GM18517 (cell line): ENCODE measurements at regions not wholly inside any gene's neighbourhood (a gene's known extent, or its start where the extent isn't known, plus 50 kb on each side); places are given as distances from the start of the nearest gene placed in this dataset.

ENCODE experiments used
- ATAC-seq: cut with Tn5 transposase; IDR thresholded peaks from one replicate; pipeline ENCODE4 v1.9.1; 2021; ENCODE audit warnings: mild to moderate bottlenecking, moderate library complexity; ENCODE audit not compliant: unreplicated experiment

DNA sequence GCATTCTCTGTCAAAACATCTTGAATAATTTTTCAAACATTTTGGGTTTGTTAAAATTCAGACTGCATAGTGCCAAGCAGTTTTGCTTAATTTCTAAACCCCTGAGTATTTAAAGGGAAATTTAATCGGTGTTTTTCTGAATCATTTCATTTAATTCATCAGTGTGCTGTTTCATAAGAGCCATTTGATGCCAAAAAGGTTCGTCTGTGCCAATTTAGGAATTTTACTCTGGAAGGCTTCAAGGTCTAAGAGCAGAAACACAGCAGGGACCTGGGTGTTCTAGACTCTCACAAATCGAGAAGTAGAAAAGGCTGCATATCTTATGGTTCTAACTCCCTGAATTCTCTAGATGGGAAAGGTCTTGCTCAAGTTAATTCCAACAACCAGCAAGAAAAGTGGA, 311.9 kb upstream of the NT5C1B start:
- no peak for ATAC-seq

DNA sequence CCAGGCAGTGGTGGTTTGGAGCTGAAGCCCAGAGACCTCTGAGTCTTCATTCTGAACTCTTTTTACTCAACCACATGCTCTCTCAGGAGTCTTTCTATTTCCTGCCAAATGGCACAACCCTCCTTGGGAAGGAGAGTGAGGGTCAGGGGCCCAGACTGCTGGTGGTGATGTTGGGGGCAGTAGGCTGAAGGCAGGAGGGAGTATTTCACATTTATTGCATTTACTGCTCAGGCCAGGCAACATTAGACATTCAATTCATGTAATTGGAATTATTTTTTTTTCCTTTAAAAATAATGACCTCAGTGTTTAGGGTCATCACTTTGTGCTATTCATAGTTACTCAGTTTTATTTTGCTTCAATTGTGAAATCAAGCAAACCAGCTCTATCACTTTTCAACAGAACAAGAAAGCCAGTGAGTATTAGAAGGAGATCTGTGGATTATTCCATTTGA, 311.3 kb upstream of the NT5C1B start:
- ATAC-seq, result no peak

DNA sequence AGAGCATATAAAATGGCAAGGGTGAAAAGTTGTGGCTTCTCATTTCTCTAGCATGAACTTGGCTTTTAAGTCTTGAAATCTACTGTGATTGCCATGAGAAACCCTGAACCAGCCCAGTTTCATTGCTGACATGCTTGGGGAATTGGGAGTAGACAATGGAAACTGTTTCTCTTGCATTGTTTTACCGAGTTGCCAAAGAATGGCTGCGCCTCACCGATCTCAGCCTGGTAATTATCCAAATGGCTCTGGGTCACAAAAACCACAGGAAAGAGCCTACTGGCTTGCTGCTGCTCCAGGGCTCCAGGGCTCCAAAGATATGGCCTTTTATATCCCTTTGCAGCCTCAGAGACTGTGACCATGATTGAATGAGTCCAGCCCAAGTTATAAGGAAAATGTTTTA, 310.4 kb upstream of the NT5C1B start:
- ATAC-seq, result no peak

DNA sequence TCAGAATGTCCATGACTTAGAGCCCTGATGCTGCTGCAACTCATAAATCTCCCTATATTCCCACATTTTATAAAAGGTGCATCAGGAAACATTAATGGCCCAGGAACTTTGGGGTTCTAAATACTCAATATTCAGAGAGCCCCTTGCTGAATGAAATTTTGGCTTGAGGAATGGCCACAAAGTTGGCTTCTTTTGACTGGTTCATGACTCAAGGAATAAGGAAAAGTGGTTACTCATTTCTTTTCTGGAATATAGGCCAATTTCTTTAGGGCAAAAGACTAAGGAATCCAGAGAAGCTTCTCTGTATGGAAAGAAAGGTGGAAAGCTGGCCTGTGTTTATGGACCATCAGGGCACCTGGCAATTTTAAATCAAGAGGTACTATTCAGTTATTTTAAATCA, 308.9 kb upstream of the NT5C1B start:
- ATAC-seq, result no peak

DNA sequence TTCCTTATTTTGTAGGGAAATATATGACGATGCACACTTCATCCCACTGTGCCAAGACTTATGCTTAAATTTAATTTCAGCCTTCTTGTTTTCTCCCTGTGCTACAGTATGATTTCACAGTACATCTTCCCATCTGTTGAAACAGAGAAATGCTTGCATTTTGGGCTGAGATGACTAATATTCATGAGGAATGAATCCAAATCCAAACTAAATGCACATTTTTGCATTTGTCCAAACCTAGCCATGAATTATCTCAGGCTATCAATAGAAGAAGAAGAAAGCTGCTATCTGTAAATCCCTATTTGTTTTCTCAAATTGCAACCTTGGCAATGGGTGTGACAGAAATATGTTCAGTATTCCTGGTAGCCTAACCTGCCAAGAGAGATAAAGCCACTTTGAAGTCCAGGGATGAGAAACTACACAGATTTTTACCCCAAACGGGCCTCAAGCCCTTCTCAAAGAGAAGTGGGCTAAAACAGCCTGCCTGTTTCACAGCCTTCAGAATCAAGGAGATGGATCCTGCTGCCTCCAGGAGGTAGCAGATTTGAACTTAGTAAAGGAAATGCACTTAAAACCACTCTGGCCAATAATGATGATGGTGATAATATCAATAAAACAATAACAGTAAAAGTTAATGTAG, 306.9 kb upstream of the NT5C1B start:
- no peak for ATAC-seq

DNA sequence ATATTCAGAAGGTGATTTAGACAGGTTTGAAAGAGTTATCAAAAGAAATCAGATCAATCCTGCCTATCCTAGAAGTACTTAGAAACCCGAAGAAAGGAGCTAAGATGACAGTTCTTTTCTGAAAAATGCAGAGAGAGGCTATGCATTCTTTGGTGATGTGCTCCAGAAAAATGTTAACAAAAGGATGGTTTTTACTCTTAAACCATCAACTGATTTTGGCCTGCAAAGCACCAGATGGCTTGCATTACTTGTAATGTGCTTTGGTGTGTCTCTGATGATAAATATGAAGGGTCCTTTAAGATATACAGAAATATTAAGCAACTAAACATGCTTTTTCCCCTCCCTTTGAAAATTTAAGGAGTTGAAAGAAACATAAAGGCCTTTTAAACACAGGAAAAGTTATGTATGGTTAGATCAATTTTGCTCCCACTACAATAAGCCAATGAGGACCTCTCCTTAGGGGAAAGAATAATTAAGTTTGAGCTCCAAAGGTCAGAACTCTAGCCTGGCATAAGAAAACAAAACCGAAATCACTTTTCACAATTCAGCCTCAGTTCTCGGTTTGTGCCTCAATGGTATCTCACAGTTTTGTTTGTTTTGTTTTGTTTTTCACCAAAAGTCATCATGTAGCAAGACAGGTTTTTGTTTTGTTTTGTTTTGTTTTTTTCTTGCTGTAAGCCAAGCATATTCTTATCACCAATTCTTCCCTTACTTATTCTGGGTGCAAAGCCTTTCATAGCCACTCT, 302.4 kb upstream of the NT5C1B start:
- no peak for ATAC-seq

DNA sequence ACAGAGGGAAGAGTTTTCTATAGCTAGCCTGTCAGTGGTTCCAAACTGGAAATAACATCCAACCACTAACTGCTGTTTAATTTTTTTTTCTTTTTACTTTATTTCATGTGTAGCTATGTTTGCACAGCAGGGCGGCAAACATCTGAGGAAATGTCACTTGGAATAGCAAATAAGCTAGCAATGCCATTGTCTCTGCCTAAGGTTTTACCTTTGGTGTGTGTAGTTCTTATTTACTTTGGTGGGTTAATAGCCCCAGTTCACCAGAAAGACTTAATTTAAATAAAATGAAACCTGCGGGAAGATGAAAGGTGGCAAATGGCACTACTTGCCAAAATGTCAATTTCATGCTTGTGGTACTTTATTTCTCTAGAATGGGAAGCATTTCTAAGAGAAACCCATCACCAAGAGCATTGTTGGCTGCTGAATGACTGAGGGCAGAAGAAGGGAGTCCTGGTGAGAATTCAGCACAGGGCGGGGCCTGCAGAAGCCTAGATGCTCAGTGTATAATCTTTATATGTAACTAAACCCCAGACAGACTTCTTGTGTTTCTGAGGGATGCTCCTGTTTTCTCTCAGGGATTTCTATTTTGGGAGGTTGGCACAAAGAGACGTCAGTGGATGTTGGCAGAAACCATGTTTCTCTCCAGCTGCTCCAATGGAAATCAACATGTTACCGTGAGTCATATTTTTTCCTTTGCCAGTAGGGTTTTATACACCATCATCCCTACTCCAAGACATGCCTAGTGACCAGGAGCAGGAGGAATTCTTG, 300.4 kb upstream of the NT5C1B start:
- no peak for ATAC-seq

DNA sequence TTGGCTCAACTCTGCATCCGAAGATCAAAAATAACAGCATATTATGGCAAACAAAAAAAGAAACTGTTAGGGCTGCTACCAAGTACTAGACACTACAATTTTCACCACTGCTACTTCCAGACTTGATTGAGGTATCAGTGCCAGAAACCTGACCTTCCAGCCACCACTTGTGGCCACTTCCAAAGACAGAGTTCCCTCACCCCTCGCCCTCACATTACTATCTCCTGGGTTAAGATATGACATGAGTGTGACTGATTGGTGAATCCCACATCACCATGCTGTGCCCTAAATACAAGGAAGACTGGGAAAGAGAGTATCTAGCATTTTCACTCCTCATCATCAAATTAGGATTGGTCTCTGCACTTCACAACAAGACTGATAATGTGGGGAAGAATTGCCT, 296.1 kb upstream of the NT5C1B start:
- no peak for ATAC-seq

DNA sequence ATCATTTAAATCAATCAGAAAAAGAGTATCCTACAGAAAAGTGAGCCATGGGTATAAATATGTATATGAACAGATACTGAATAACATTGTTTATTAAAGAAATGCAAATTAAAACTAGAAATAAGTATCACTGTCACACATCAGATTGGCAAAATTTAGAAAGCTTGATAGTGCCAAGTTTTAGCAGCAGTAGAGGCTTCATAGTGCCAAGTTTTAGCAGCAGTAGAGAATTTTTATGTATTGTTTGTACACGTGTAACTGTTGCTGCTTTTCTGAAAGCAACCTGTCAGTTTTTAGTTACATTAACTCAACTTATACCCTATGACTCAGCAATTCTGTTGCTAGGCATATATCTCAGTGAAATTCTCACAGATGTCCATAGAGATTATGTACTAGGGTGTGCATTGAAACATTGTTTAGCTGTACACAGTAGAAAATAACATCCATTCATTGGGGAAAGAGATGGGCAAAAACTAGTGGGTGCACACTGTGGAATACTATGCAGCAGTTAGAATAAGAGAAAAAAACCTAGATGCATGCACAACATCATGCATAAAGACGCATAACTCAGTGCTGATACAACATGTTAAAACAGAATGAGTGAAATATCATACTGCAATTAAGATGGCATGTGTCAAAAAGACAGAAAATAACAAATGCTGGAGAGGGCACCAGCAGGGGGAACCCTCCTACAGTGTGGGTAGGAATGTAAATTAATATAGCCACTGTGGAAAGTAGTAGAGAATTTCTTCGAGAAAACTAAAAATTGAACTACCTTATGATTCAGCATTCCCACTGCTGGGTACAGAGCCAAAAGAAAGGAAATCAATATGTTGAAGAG, 294.5 kb upstream of the NT5C1B start:
- ATAC-seq, result no peak

DNA sequence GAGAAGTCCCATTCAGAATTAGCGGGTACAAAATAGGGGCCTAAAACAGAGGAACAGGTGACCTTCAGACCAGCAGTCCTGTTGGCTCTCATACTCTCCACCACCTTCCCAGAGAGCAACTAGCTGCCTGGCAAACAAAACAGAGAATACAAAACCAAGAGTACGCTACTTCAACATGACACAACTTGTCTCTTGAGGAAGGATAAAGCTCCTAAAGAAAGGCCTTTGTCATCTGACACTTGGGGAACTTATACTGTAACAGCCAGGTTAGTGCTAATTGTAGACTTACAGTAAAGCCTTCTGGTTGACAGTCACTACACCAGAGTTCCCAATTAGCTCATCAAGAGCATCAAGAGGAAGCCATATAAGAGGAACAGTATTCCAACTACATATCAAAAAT, 282.1 kb upstream of the NT5C1B start:
- no peak for ATAC-seq

DNA sequence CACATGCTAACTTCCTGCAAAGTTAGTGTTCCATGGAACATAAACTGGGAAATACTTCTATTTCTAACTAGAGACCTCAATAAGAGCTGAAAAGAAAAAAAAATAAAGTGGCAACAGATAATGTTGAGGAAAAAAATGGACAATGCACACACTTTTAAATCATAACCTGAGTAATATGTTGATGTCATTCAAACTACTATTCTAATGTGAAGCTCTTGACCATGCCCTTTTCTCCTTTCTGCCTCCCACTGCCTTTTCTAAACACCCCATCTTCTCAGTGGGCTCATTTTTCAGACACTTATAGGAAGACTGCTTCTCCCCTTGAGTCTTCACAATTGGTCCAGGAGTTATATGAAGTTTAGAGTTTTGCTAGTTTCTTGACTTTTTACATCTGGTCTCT, 280.9 kb upstream of the NT5C1B start:
- no peak for ATAC-seq

DNA sequence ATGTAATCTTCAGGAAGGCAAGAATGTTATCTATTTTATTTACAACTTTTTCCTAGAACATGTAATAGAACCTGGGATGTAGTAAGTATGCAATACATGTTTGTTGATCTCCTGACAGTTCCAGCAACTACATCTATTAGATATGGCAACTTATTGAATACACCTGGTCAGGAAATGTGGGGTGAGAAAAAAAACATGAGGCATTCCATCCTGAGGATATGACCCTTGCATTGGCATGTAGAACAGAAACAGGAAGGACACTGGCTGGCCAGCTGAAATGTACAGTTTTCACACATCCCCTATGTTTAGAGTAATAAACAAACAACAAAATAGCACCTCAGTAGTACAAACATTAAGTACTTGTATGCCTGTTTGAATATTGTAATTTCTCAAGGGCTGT, 272.6 kb upstream of the NT5C1B start:
- no peak for ATAC-seq

DNA sequence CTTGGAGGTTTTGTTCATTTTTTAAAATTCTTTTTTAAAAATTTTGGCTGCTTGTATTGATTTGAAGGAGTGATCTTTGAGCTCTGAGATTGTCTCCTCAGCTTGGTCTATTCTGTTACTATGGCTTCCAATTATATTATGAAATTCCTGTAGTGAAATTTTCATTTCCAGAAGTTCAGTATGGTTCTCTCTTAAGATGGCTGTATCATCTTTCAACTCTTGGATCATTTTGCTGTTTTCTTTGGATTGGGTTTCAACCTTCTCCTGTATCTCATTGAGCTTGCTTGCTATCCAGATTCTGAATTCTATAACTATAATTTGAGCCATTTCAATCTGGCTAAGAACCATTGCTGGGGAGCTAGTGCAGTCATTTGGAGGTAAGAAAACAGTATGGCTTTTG, 270.8 kb upstream of the NT5C1B start:
- ATAC-seq, result no peak

DNA sequence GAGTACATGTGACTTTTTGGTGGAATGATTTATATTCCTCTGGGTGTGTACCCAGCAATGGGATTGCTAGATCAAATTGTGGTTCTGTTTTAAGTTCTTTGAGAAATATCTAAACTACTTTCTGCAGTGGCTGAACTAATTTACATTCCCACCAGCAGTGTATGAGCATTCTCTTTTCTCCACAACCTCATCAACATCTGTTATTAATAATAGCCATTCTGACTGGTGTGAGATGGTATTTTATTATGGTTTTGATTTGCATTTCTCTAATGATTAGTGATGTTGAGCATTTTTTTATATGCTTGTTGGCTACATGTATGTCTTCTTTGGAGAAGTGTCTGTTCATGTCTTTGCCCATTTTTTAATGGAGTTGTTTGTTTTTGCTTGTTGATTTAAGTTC, 267.4 kb upstream of the NT5C1B start:
- ATAC-seq, result no peak

DNA sequence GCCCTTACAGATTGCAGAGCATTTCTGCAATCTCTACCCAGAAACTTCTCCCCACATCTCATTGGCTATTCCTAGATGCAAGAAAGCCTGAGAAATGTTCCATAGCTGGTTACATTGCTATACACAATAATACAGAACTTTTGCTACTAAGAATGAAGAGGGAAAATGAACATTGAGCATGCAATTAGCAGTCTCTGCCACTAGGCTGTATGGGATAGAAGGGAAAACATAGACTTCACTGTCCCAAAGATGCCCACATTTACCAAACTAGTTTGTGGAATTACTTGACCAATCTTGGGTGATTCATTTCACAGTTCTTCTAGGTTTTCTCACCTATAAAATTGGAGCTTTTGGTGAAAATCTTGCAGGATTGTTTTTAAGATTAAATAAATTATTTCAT, 265.7 kb upstream of the NT5C1B start:
- ATAC-seq, result peak; percentile 27

DNA sequence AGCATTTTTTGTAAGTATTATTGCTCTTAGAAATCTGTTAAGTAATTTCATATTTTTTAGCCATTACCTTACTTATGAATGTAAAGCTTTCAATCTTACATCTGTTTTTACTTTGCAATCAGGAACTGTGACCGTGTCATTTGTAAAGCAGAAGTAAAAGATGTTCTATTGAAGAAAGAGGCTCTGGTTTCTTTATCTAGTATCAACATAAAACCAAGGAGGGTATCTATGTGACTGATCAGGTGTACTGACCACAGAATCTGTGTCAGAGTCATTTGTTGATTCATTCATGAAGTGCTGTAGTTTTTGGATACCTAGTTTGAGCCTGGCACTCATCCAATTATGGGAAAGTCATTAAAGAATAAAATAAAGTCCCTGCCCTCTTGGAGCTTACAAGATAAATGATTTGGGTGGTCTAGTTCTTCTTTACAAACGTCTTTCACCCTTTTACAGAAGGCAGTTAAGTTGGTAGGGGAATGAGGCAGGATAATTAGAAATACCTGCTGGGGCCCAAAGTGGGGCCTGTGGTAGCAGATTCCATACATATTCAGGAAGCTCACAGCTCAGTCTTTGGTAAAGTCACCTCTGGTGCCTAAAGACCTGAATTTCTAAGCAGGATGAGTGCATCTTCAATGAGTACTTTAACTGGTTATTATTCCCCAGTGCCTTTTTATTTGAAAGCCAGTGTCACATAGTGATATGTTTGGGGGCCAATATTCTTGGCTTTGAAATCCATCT, 260.6 kb upstream of the NT5C1B start:
- ATAC-seq, result no peak

DNA sequence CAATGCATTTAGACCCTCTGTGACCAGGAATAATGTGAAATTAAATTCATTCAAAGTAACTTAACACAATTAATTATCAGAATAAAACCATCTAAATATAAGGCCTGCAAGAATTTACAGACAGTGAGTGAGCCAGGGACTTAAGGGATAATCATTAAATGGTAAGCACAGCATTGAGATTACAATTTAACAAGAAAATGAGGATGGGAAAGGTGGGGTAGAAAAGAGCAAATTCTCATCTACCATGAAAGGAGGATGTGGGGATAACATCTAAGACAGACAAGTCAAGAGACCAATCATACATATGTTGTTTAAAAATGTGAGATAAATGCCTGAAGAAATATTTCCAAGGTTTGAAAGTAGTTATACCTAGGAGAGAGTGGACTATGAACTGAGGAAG, 259.3 kb upstream of the NT5C1B start:
- ATAC-seq, result no peak

DNA sequence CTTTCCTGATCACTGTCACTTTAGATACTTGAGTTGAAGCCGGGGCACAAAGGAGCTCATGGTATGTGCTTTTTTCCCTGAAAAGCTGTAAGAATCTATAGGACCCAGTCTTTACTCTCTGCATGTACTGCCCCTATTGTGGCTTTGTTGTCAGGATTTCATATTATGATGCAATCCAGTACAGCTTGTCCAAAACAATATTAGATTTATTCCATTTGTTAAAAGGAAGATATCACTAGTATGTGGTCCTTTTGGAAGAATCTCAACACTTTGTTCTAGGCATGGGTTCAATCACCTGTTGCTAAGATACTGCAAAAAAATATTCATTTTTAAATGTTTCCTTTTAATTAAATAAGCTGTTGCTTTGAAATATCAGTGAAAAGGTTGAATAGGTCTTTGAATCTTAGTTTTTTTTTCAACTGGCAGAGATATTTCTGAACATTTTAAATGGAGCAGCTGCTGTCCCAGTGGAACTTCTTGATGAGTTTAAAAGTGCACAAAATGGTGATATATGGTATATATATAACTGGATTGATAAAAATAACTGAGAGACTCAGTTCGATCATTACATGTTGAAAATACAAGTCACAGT, 256.6 kb upstream of the NT5C1B start:
- ATAC-seq, result no peak

DNA sequence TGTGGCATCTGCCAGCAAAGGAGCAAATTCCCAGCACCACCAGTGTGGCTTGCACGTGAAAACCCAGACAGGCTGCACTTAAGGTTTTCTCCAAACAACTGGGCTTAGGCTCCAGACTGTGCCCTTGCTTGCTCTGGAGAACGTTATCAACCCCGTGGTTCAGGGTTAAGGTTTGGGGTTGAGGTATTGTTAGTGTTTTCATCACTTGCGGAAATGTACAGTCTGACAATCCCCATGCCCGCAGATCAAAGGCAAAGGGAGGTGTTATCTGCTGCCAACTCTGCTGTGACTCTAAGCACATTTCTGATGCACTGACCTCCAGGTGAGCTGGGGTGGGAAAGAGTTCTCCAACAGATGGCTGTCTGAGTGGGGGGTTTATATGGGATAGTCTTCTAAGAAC, 253.5 kb upstream of the NT5C1B start:
- ATAC-seq, result no peak
